ENCODE measurements at regions not wholly inside any gene's neighbourhood (a gene's known extent, or its start where the extent isn't known, plus 50 kb on each side); places are given as distances from the start of the nearest gene placed in this dataset.
"Not testable (repeated sequence)": the region's sequence is repeated elsewhere in the genome, so short reads cannot be mapped to it uniquely, and the experiment has no call there.

DNA sequence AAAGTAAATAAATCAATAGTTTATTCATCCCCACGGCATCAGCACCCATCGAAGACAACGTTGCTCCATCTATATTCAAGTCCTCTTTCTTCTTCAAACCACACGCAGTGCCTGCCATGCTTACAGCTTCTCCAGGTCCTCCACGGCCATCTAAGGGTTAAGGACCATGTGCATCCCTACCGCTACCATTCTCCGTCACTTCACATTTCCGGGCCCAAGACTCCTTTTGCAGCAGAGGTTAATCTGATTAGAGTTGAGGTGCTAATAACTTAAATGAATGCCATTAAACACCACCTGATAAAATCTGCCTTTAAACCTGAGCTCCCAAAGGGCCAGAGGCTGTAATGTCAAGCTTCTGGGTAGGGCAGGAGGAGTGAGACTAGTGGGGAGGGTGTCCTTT, 79.7 kb upstream of the CCND2 start:
- DNase-seq (ENCODE audit: low read depth in 4 of 4, low spot score in 2 of 4), result no peak

DNA sequence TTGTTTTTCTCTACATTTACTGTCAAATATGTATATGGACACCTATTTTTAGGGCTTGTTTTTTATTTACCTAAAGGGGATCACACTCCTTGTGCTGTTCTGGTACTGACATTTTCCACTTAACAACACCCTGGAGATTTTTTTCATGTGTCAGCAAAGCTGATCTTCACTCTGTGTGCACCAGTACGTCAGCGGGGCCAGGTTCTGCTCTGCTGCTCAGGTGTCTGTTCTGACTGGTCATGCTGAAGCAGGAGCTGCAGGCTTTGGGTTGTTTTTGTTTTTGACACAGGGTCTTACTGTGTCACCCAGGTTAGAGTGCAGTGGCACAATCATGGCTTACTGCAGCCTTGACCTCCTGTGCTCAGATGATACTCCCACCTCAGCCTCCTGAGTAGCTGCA, 81.9 kb upstream of the CCND2 start:
- DNase-seq (ENCODE audit: low read depth in 4 of 4, low spot score in 2 of 4), result no peak

GRCh38 chr12:4191149-4191548, 82.4 kb upstream of the CCND2 start:
- no peak for DNase-seq (ENCODE audit: low read depth in 4 of 4, low spot score in 2 of 4)

- no peak for DNase-seq (ENCODE audit: low read depth in 4 of 4, low spot score in 2 of 4)
These were observed 83.0 kb upstream of the CCND2 start for GRCh38 chr12:4190366-4191063.

- no peak for DNase-seq (ENCODE audit: low read depth in 4 of 4, low spot score in 2 of 4)
These were observed 83.8 kb upstream of the CCND2 start for GRCh38 chr12:4189721-4190120.

- DNase-seq (ENCODE audit: low read depth in 4 of 4, low spot score in 2 of 4), result no peak
These were observed 85.6 kb upstream of the CCND2 start for GRCh38 chr12:4187916-4188315.

DNA sequence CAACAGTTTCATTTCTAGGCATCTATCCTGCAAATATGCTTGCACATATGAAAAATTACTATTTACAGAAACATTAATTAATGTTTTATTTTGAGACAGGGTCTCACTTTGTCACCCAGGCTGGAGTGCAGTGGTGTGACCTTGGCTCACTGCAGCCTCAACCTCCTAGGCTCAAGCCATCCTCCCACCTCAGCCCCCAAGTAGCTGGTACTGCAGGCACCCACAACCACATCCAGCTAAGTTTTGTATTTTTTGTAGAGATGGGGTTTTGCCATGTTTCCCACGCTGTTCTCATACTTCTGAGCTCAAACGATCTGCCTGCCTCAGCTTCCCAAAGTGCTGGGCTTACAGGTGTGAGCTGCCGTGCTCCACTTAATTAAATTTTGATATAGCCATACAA, 86.2 kb upstream of the CCND2 start:
- not testable (repeated sequence) for DNase-seq (ENCODE audit: low read depth in 4 of 4, low spot score in 2 of 4)

GRCh38 chr12:4178424-4179170, 95.0 kb upstream of the CCND2 start:
- DNase-seq (ENCODE audit: low read depth in 4 of 4, low spot score in 2 of 4), result no peak

GRCh38 chr12:4177262-4177661, 96.3 kb upstream of the CCND2 start:
- DNase-seq (ENCODE audit: low read depth in 4 of 4, low spot score in 2 of 4), result no peak

DNA sequence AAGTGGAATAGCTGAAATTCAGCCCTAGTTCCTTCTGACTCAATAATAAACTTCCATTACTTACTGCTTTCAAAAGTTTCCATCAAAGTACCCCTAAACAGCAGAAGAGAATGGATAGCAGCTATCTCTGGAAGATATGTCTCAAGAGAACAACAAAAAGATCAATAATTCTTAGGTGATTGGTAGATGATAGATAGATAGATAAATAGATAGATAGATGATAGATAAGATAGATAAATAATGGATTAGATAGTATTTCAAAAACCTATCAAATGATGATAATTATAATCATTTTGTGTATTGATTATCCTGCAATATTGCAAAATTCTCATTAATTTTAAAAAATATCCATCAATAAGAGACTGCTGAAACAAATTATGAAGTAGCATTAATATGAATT, 97.4 kb upstream of the CCND2 start:
- no peak for DNase-seq (ENCODE audit: low read depth in 4 of 4, low spot score in 2 of 4)

GRCh38 chr12:4174417-4174816, 99.1 kb upstream of the CCND2 start:
- no peak for DNase-seq (ENCODE audit: low read depth in 4 of 4, low spot score in 2 of 4)

- no peak for DNase-seq (ENCODE audit: low read depth in 4 of 4, low spot score in 2 of 4)
These were observed 100.6 kb upstream of the CCND2 start for GRCh38 chr12:4172999-4173398.

GRCh38 chr12:4171742-4172141, 101.8 kb upstream of the CCND2 start:
- DNase-seq (ENCODE audit: low read depth in 4 of 4, low spot score in 2 of 4), result no peak

- no peak for DNase-seq (ENCODE audit: low read depth in 4 of 4, low spot score in 2 of 4)
These were observed 103.6 kb upstream of the CCND2 start for GRCh38 chr12:4169959-4170358.

DNA sequence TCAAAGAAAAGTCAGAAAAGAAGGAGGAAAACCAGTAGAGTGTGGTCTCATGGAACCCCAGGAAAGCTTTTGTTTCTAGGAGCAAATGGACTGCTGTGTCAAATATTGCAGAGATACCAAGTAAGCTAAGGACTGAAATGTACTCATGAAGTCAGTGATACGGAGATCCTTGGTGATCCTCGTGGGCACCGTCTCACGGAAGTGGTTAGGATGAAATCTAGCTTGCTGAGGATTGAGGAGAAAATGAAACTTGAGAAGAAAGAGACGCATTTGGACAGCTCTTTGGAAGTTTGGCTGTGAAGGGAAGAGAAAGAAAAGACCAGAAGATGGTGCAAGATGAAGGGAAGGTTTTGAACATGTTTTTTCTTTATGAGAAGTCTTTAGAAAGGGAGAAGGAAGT, 104.0 kb upstream of the CCND2 start:
- DNase-seq (ENCODE audit: low read depth in 4 of 4, low spot score in 2 of 4), result no peak

- no peak for DNase-seq (ENCODE audit: low read depth in 4 of 4, low spot score in 2 of 4)
These were observed 105.5 kb upstream of the CCND2 start for GRCh38 chr12:4168036-4168435.

- DNase-seq (ENCODE audit: low read depth in 4 of 4, low spot score in 2 of 4), result peak; percentile 70 to 76 (median 72)
These were observed 108.7 kb upstream of the CCND2 start for GRCh38 chr12:4164559-4165558.

DNA sequence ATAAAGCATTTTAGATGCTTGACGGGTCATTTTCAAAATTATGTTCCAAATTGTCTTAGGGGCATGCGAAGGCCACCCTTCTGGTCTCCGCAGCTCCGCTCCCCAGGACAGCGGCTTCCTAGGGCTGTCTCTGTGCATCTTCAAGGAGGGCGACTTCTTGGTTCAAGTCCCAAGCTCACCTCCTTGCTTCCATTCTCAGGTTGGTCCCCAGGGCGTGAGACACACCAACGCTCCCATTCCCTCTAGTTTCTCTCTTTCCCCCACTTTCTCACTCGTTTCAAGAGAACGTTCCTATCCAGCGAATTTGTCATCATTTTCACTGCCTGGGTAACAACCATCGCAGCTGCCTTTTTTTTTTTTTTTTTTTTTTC, 109.4 kb upstream of the CCND2 start:
- DNase-seq (ENCODE audit: low read depth in 4 of 4, low spot score in 2 of 4), result peak in 1 of 4 donors; percentile 22

- DNase-seq (ENCODE audit: low read depth in 4 of 4, low spot score in 2 of 4), result no peak
These were observed 111.8 kb upstream of the CCND2 start for GRCh38 chr12:4161718-4162117.

GRCh38 chr12:4160314-4161040, 113.1 kb upstream of the CCND2 start:
- no peak for DNase-seq (ENCODE audit: low read depth in 4 of 4, low spot score in 2 of 4)

DNA sequence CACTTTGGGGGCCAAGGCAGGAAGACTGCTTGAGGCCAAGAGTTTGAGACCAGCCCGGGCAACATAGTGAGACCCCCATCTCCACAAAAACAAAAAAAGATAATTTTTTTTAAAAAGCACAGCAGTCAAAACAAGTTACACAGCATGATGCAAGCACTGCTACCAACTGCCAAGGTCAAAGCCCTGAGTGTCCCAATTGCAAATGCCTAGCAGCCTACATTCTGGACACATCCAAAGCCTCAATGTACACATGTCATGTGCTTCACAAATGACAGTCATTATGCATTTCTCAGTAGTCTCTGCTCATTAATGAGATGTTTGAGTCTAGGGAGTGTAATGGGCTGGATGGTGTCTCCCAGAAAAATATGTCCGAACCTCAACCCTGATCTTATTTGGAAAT, 113.7 kb upstream of the CCND2 start:
- no peak for DNase-seq (ENCODE audit: low read depth in 4 of 4, low spot score in 2 of 4)

Data from left renal cortex interstitium (tissue), 4 donors.